LNCaP clone FGC (cell line): ENCODE measurements at regions not wholly inside any gene's neighbourhood (a gene's known extent, or its start where the extent isn't known, plus 50 kb on each side); places are given as distances from the start of the nearest gene placed in this dataset.

Experiments
- DNase-seq: peaks from one replicate; pipeline ENCODE4 v3.0.0-alpha.2; 2011; ENCODE audit warnings: low read depth
- H3K4me3 ChIP-seq: 2 replicates; pipeline ENCODE4 v1.5.1; 2011; ENCODE audit warnings: mild to moderate bottlenecking, low read depth, low read length, control low read depth
- CTCF ChIP-seq: IDR thresholded peaks from 2 replicates; pipeline ENCODE4 v1.5.1; 2012; ENCODE audit warnings: mild to moderate bottlenecking; ENCODE audit not compliant: control insufficient read depth, insufficient read depth; ENCODE audit errors: extremely low read depth

DNA sequence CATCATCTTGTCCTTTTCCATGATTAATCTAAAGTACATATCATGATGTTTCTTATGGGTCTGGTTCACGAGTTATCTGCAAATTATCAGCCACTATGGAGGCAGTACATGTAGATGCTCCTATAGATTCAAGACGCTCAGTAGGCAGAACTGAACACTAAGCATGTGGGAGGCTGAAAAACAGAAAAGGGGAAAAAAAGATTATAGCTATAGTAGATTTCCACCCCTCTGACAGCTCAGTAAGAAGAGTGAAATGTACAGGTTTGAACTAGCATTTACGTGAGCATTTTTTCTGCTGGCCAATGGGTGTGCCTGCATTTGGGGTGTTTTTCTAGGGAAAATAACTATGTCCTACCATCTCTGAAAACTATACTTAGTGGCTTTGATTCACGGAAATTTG lies 308.9 kb downstream of the ZEB2 start:
- TF ChIP-seq CTCF: no peak
- H3K4me3 ChIP-seq: no peak overlapping the region
- DNase-seq: no peak

- TF ChIP-seq CTCF: no peak
- DNase-seq: no peak
- H3K4me3 ChIP-seq: no peak overlapping the region
These were observed 309.8 kb downstream of the ZEB2 start for GRCh38 chr2:144210076-144210475.

- no peak for DNase-seq
- no peak for TF ChIP-seq CTCF
- no peak overlapping the region for H3K4me3 ChIP-seq
These were observed 311.0 kb downstream of the ZEB2 start for GRCh38 chr2:144208924-144209323.

GRCh38 chr2:144206019-144206418 lies 313.9 kb downstream of the ZEB2 start:
- no peak for DNase-seq
- no peak overlapping the region for H3K4me3 ChIP-seq

DNA sequence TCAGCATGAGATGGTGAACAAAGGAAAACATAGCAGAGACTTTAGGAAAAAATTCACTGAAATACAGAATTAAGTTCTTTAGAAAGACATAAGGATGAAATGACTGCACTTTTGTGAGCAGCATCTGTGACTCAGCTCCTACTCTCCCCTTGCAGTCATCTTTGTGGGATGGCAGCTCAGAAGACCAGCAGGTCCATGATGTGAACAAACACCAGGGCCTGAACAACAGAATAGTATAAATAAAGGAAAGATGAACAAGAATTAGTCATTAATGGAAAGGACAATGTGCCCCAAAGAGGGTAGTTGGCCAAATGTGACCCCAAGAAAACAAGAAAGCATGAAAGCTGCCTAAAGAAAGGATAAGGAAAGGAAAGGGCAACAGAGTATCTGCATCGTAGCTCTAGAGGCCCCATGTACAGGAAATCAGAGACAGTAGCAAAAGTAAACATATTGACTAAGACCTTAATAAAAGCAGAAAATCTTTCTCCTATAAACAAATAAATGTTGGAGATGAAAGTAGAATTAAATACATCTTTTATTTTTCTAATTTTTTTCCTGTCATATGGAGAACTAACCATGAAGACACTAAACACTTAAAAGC lies 318.0 kb downstream of the ZEB2 start:
- H3K4me3 ChIP-seq: no peak overlapping the region
- no peak for TF ChIP-seq CTCF
- no peak for DNase-seq

More at GRCh38 chr2:144206019-144206418, 313.9 kb downstream of the ZEB2 start:
- no peak for TF ChIP-seq CTCF

GRCh38 chr2:144201126-144201525 lies 318.8 kb downstream of the ZEB2 start:
- no peak for TF ChIP-seq CTCF
- no peak for DNase-seq
- H3K4me3 ChIP-seq: no peak overlapping the region

GRCh38 chr2:144198116-144198515 lies 321.8 kb downstream of the ZEB2 start:
- no peak overlapping the region for H3K4me3 ChIP-seq
- TF ChIP-seq CTCF: no peak
- no peak for DNase-seq
